ENCODE measurements at regions not wholly inside any gene's neighbourhood (a gene's known extent, or its start where the extent isn't known, plus 50 kb on each side); places are given as distances from the start of the nearest gene placed in this dataset.
"Not testable (repeated sequence)": the region's sequence is repeated elsewhere in the genome, so short reads cannot be mapped to it uniquely, and the experiment has no call there.

DNA sequence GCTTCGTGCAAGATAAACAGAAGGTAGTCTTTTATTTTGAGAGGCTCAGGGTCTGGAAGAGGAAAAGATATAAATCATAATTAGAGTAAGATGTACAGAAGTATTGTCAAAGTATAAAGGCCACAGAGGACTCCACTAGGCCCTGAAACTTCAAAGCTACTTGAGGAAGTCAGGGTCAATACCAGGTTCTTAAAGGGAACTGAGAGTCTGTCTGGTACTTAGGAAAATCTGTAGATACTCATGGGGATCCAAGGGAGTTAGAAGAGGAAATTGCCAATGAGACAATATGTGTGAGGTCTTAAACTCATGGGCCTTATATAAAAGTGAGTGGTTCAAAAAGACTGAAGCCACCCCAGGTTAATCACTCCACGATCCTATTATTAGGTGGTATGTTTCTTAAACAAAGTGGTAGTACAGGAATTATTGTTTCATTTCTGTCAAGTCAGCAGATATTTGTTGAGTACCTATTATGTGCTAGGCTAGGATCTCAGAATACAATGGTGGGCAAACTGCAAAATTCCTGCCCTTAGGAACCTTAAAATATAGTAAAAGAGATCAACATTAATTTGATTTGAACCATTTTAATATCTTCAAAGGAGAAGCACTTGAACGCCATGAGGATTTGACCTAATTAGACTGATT, 314.6 kb downstream of the ADAMTS20 start:
- Histone ChIP-seq H3K27me3 (no peaks in the 10 kb centered on the region), H3K4me3 (no peak overlapping the region), H3K9me2 (replicated peaks; ENCODE audit: insufficient read depth) (no peaks in the 10 kb centered on the region), H3K4me1 (ENCODE audit: insufficient read depth) (no peaks in the 10 kb centered on the region), H2AFZ (no peak overlapping the region), H3K27ac (no peak overlapping the region), H4K20me1 (ENCODE audit: insufficient read depth, poor library complexity, severe bottlenecking) (no peaks in the 10 kb centered on the region), H3K36me3 (replicated peaks; ENCODE audit: insufficient read depth, low read depth) (no peaks in the 10 kb centered on the region), H3K4me2 (no peak overlapping the region), H3K79me2 (no peaks in the 10 kb centered on the region), H3K9me3 (ENCODE audit: low read depth) (no peaks in the 10 kb centered on the region)
- no peak for DNase-seq (ENCODE audit: low spot score)
- WGBS (ENCODE audit: low lambda C conversion rate, missing lambda C conversion rate) = 84% methylated on average over 3 of the region's 3 CpGs
- no peak for TF ChIP-seq EZH2phosphoT487 (IDR thresholded peaks at IDR 0.05; ENCODE audit: low read depth, severe bottlenecking, unreplicated experiment)

GRCh38 chr12:43235721-43236120, 316.3 kb downstream of the ADAMTS20 start:
- no peaks in the 10 kb centered on the region for H3K4me1 ChIP-seq (ENCODE audit: insufficient read depth)
- H3K4me2 ChIP-seq = no peak overlapping the region
- TF ChIP-seq CTCF (IDR thresholded peaks at IDR 0.05; ENCODE audit: poor library complexity) (no peak), EZH2phosphoT487 (IDR thresholded peaks at IDR 0.05; ENCODE audit: low read depth, severe bottlenecking, unreplicated experiment) (no peak), EZH2 (IDR thresholded peaks at IDR 0.05; ENCODE audit: borderline replicate concordance) (no peak)
- H3K27ac ChIP-seq = no peak overlapping the region
- DNase-seq (ENCODE audit: low spot score) = no peak
- H3K9me3 ChIP-seq (ENCODE audit: low read depth) = no peaks in the 10 kb centered on the region
- no peaks in the 10 kb centered on the region for H3K79me2 ChIP-seq
- no peaks in the 10 kb centered on the region for H3K36me3 ChIP-seq (replicated peaks; ENCODE audit: insufficient read depth, low read depth)
- no peaks in the 10 kb centered on the region for H3K9me2 ChIP-seq (replicated peaks; ENCODE audit: insufficient read depth)
- no peak overlapping the region for H3K4me3 ChIP-seq
- H3K27me3 ChIP-seq = no peaks in the 10 kb centered on the region
- no peak overlapping the region for H2AFZ ChIP-seq
- 73% methylated on average over 1 of the region's 1 CpG for WGBS (ENCODE audit: low lambda C conversion rate, missing lambda C conversion rate)
- H4K20me1 ChIP-seq (ENCODE audit: insufficient read depth, poor library complexity, severe bottlenecking) = no peaks in the 10 kb centered on the region

DNA sequence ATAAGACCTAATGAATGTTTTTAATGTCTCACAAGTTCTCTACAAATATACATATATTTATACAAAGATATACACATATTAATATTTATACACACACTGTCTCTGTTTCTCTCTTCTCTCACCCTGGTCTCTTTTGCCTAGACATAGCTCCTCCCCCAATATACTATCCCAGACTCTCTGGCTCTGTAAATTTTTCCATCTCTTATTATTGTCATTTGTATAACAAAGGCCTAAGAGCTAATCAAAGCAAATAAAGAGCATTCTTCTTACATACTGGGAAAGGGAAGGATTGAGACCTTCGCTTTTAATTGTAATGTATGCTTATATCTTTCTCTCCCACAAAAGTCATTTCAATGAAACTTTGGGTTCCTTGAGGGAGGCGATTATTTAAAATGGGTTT, 318.1 kb downstream of the ADAMTS20 start:
- H3K27ac ChIP-seq = no peak overlapping the region
- no peaks in the 10 kb centered on the region for H3K79me2 ChIP-seq
- no peak overlapping the region for H3K4me3 ChIP-seq
- no peaks in the 10 kb centered on the region for H3K4me1 ChIP-seq (ENCODE audit: insufficient read depth)
- no peak overlapping the region for H3K4me2 ChIP-seq
- WGBS (ENCODE audit: low lambda C conversion rate, missing lambda C conversion rate) = 93% methylated on average over 2 of the region's 2 CpGs
- H3K27me3 ChIP-seq = no peaks in the 10 kb centered on the region
- H3K9me2 ChIP-seq (replicated peaks; ENCODE audit: insufficient read depth) = no peaks in the 10 kb centered on the region
- H3K9me3 ChIP-seq (ENCODE audit: low read depth) = no peaks in the 10 kb centered on the region
- H2AFZ ChIP-seq = no peak overlapping the region
- no peak for DNase-seq (ENCODE audit: low spot score)
- H3K36me3 ChIP-seq (replicated peaks; ENCODE audit: insufficient read depth, low read depth) = no peaks in the 10 kb centered on the region
- TF ChIP-seq CTCF (IDR thresholded peaks at IDR 0.05; ENCODE audit: poor library complexity) (no peak), EZH2 (IDR thresholded peaks at IDR 0.05; ENCODE audit: borderline replicate concordance) (no peak), EZH2phosphoT487 (IDR thresholded peaks at IDR 0.05; ENCODE audit: low read depth, severe bottlenecking, unreplicated experiment) (no peak)
- H4K20me1 ChIP-seq (ENCODE audit: insufficient read depth, poor library complexity, severe bottlenecking) = no peaks in the 10 kb centered on the region

DNA sequence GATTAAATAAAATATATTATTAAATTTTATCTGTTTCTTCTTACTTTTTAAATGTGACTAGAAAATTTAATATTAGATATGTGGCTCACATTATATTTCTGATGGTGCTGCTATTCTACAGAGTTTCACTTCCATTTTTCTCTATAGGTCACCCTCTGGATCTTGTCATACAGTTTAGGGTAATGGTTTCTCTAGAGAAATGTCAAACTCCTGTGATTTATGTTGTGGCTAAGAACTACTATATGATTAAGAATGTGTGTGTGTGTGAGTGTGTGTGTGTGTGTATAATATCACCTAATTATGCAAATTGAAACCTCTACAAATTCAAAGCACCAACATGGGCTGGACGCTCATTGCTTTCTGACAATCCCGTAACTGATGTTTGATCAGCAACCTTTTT, 325.9 kb downstream of the ADAMTS20 start:
- Histone ChIP-seq H4K20me1 (ENCODE audit: insufficient read depth, poor library complexity, severe bottlenecking) (no peaks in the 10 kb centered on the region), H3K36me3 (replicated peaks; ENCODE audit: insufficient read depth, low read depth) (no peaks in the 10 kb centered on the region), H3K79me2 (no peaks in the 10 kb centered on the region), H3K4me2 (no peak overlapping the region), H2AFZ (no peak overlapping the region), H3K27me3 (no peaks in the 10 kb centered on the region), H3K27ac (no peak overlapping the region), H3K4me3 (no peak overlapping the region), H3K9me2 (replicated peaks; ENCODE audit: insufficient read depth) (no peaks in the 10 kb centered on the region), H3K4me1 (ENCODE audit: insufficient read depth) (no peaks in the 10 kb centered on the region), H3K9me3 (ENCODE audit: low read depth) (no peaks in the 10 kb centered on the region)
- WGBS (ENCODE audit: low lambda C conversion rate, missing lambda C conversion rate) = 94% methylated on average over 2 of the region's 2 CpGs
- DNase-seq (ENCODE audit: low spot score) = no peak
- TF ChIP-seq EZH2phosphoT487 (IDR thresholded peaks at IDR 0.05; ENCODE audit: low read depth, severe bottlenecking, unreplicated experiment) = no peak
- TF ChIP-seq CTCF (IDR thresholded peaks at IDR 0.05; ENCODE audit: poor library complexity) = no peak
- no peak for TF ChIP-seq EZH2 (IDR thresholded peaks at IDR 0.05; ENCODE audit: borderline replicate concordance)

GRCh38 chr12:43224190-43224805, 327.7 kb downstream of the ADAMTS20 start:
- not testable (repeated sequence) for H2AFZ ChIP-seq; H4K20me1 ChIP-seq (ENCODE audit: insufficient read depth, poor library complexity, severe bottlenecking); H3K27ac ChIP-seq; H3K4me1 ChIP-seq (ENCODE audit: insufficient read depth); H3K9me3 ChIP-seq (ENCODE audit: low read depth); H3K9me2 ChIP-seq (replicated peaks; ENCODE audit: insufficient read depth); H3K36me3 ChIP-seq (replicated peaks; ENCODE audit: insufficient read depth, low read depth); DNase-seq (ENCODE audit: low spot score); H3K4me3 ChIP-seq; H3K79me2 ChIP-seq; H3K4me2 ChIP-seq; H3K27me3 ChIP-seq
- 93% methylated on average over 30 of the region's 36 CpGs for WGBS (ENCODE audit: low lambda C conversion rate, missing lambda C conversion rate)
